SK-MEL-5 (cell line): ENCODE measurements at regions not wholly inside any gene's neighbourhood (a gene's known extent, or its start where the extent isn't known, plus 50 kb on each side); places are given as distances from the start of the nearest gene placed in this dataset.

Experiments used
- DNase-seq: peaks from one replicate; pipeline ENCODE4 v3.0.0-alpha.2; 2016; ENCODE audit warnings: low read depth, low spot score
- in situ Hi-C: cut with HindIII; loops from 2 replicates; pipeline ENCODE4 v1.10.0; 2016; ENCODE audit warnings: low sequenced_read_pairs, high pct_unique_total_duplicates, low pct_unique_long_range_greater_than_20kb

GRCh38 chr11:130710021-130710420 lies 206.3 kb downstream of the SNX19 start:
- DNase-seq = no peak
- in situ Hi-C loops = no loop called here

- DNase-seq = no peak
- in situ Hi-C loops = no loop called here
These were observed 205.7 kb downstream of the SNX19 start for GRCh38 chr11:130710497-130711012.

GRCh38 chr11:130711193-130711592 lies 205.1 kb downstream of the SNX19 start:
- in situ Hi-C loops = no loop called here
- no peak for DNase-seq

GRCh38 chr11:130712480-130712879 lies 203.8 kb downstream of the SNX19 start:
- DNase-seq = no peak
- in situ Hi-C loops = no loop called here

GRCh38 chr11:130715085-130715876 lies 201.0 kb downstream of the SNX19 start:
- DNase-seq = no peak

GRCh38 chr11:130715877-130716220 lies 200.4 kb downstream of the SNX19 start:
- in situ Hi-C loops = no loop called here
- no peak for DNase-seq

More at GRCh38 chr11:130715085-130715876, 201.0 kb downstream of the SNX19 start:
- in situ Hi-C loops = no loop called here

GRCh38 chr11:130718120-130718519 lies 198.2 kb downstream of the SNX19 start:
- in situ Hi-C loops = no loop called here

GRCh38 chr11:130719220-130719915 lies 196.9 kb downstream of the SNX19 start:
- DNase-seq = no peak
- in situ Hi-C loops = no loop called here

More at GRCh38 chr11:130718120-130718519, 198.2 kb downstream of the SNX19 start:
- no peak for DNase-seq

GRCh38 chr11:130720232-130721022 lies 195.9 kb downstream of the SNX19 start:
- in situ Hi-C loops = no loop called here

GRCh38 chr11:130721023-130721681 lies 195.1 kb downstream of the SNX19 start:
- in situ Hi-C loops = no loop called here
- DNase-seq = no peak

More at GRCh38 chr11:130720232-130721022, 195.9 kb downstream of the SNX19 start:
- no peak for DNase-seq

GRCh38 chr11:130721736-130722135 lies 194.5 kb downstream of the SNX19 start:
- no peak for DNase-seq
- in situ Hi-C loops = no loop called here

GRCh38 chr11:130722401-130722800 lies 193.9 kb downstream of the SNX19 start:
- in situ Hi-C loops = no loop called here
- DNase-seq = no peak

GRCh38 chr11:130725421-130726233 lies 190.7 kb downstream of the SNX19 start:
- in situ Hi-C loops = no loop called here
- DNase-seq = no peak

- DNase-seq = no peak
- in situ Hi-C loops = no loop called here
These were observed 189.8 kb downstream of the SNX19 start for GRCh38 chr11:130726234-130727037.

GRCh38 chr11:130727157-130728119 lies 188.8 kb downstream of the SNX19 start:
- in situ Hi-C loops = no loop called here
- no peak for DNase-seq
